Endothelial cell (in vitro differentiated cells): ENCODE measurements at regions not wholly inside any gene's neighbourhood (a gene's known extent, or its start where the extent isn't known, plus 50 kb on each side); places are given as distances from the start of the nearest gene placed in this dataset.

Experiments
- DNase-seq: peaks from one replicate; pipeline ENCODE4 v3.0.0; 2021; ENCODE audit warnings: low spot score
- H3K27ac Mint-ChIP-seq: one replicate; pipeline ENCODE4 v1.8.0; 2021; ENCODE audit warnings: mixed read lengths, inconsistent platforms; ENCODE audit not compliant: unreplicated experiment
- H3K27me3 Mint-ChIP-seq: one replicate; pipeline ENCODE4 v1.8.0; 2021; ENCODE audit warnings: mild to moderate bottlenecking, moderate library complexity, mixed read lengths, inconsistent platforms; ENCODE audit not compliant: unreplicated experiment
- H3K36me3 Mint-ChIP-seq: one replicate; pipeline ENCODE4 v1.8.0; 2021; ENCODE audit warnings: mild to moderate bottlenecking, low read depth, mixed read lengths, inconsistent platforms; ENCODE audit not compliant: unreplicated experiment
- H3K4me1 Mint-ChIP-seq: one replicate; pipeline ENCODE4 v1.8.0; 2021; ENCODE audit warnings: mild to moderate bottlenecking, mixed read lengths, inconsistent platforms; ENCODE audit not compliant: unreplicated experiment
- H3K4me3 Mint-ChIP-seq: one replicate; pipeline ENCODE4 v1.8.0; 2021; ENCODE audit warnings: mild to moderate bottlenecking, mixed read lengths, inconsistent platforms; ENCODE audit not compliant: unreplicated experiment
- H3K9me3 Mint-ChIP-seq: one replicate; pipeline ENCODE4 v1.8.0; 2021; ENCODE audit warnings: mixed read lengths, inconsistent platforms; ENCODE audit not compliant: unreplicated experiment
- CTCF ChIP-seq: fragments of 200-600 bp; sonication (generic); IDR thresholded peaks from one replicate; pipeline ENCODE4 v1.5.0; 2021; ENCODE audit warnings: antibody characterized with exemption; ENCODE audit not compliant: unreplicated experiment

DNA sequence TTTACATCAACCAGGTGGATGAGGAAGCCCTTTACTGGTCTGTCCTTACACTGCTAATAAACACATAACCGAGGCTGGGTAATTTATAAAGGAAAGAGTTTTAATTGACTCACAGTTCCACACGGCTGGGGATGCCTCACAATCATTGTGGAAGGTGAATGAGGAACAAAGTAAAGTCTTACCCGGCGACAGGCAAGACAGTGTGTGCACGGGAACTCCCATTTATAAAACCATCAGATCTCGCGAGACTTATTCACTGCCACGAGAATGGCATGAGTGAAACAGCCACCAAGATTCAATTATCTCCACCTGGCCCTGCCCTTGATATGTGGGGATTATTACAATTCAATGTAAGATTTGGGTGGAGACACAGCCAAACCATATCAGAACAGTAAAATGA is 67.3 kb upstream of the GRAMD2B start:
- Mint-ChIP-seq H3K36me3 (no peaks in the 10 kb centered on the region), H3K4me3 (no peak overlapping the region), H3K9me3 (no peaks in the 10 kb centered on the region), H3K4me1 (peaks cover 4% of the 10 kb centered on the region), H3K27me3 (peaks cover 1% of the 10 kb centered on the region), H3K27ac (no peak overlapping the region)
- TF ChIP-seq CTCF: no peak
- DNase-seq: no peak

DNA sequence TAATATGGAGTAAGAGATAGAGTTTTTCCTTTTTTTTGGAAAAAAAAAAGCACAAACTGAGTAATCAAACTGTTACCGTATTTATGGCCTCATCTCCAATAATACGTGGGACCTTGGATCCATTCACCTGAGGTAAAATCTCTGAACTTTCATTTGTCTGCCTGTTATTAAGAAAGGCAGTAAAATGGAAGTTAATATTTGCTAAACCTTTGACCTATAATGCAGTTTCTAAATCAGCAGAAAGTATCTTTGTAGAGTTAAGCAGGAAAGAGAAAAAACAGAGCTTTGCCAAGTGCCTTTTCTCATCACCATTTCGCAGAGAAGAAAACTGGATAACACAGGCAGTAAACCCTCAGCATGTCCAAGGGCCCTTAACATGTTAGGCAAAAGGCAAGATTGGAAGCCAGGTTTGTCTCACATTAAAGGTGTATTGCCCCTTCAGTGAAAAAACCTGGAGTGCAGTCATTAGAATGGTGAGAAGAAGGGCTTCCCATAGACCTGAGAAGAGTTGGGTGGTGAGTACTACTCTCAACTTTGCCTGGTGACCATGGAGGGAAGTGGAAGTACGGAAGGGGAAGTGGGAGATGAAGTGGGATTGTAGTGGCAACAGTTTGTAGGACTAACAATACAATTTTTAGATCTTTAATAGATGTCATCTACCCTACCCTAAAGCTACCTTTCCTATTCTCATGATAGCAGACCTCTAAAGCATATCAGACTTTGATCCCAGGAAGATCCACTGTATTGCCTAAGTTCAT is 65.4 kb upstream of the GRAMD2B start:
- no peaks in the 10 kb centered on the region for H3K36me3 Mint-ChIP-seq
- no peak for TF ChIP-seq CTCF
- no peak overlapping the region for H3K4me3 Mint-ChIP-seq
- peaks cover 1% of the 10 kb centered on the region for H3K27me3 Mint-ChIP-seq
- no peaks in the 10 kb centered on the region for H3K9me3 Mint-ChIP-seq
- H3K4me1 Mint-ChIP-seq: peaks cover 4% of the 10 kb centered on the region
- no peak overlapping the region for H3K27ac Mint-ChIP-seq
- no peak for DNase-seq

DNA sequence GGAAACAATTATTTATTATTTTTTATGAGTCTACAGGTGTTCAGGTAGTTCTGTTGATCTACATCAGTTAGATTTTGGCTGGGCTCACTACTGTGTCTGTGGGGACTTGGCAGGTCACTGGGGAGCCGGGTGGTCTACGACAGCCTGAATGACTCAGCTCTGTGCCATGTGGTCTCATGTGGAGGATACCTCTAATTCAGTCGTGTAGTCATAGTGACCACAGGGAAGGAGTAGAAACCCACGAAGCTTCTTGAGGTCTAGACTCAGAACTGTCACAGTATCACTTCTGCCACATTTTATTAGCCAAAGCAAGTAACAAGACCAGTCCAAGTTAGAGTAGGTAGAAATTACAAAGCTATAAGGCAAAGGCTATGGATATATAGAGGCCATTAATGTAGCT is 64.7 kb upstream of the GRAMD2B start:
- peaks cover 1% of the 10 kb centered on the region for H3K27me3 Mint-ChIP-seq
- peaks cover 4% of the 10 kb centered on the region for H3K4me1 Mint-ChIP-seq
- TF ChIP-seq CTCF: no peak
- no peaks in the 10 kb centered on the region for H3K36me3 Mint-ChIP-seq
- H3K27ac Mint-ChIP-seq: no peak overlapping the region
- no peak overlapping the region for H3K4me3 Mint-ChIP-seq
- no peaks in the 10 kb centered on the region for H3K9me3 Mint-ChIP-seq
- no peak for DNase-seq

DNA sequence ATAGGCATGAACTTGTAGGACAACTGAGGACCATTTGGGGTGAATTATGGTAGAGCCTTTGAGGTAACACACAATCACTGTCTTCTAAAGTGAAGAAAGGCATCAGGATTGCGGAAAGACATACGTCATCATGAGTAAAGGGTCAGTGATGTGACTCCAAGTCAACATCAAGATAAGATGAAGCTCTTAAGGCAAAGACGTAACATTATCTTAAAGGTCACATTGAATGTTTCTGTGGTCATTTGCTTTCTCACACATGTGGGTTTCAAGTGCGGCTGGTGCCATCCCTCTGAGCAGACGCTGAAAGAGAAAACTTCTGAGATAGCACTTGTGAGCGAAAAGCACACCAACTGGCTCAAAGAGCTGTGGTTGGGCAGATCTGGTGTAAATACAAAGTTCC is 63.3 kb upstream of the GRAMD2B start:
- Mint-ChIP-seq H3K4me3 (no peak overlapping the region), H3K9me3 (no peaks in the 10 kb centered on the region), H3K36me3 (no peaks in the 10 kb centered on the region), H3K27me3 (peaks cover 1% of the 10 kb centered on the region), H3K4me1 (no peaks in the 10 kb centered on the region), H3K27ac (no peak overlapping the region)
- TF ChIP-seq CTCF: no peak
- no peak for DNase-seq

DNA sequence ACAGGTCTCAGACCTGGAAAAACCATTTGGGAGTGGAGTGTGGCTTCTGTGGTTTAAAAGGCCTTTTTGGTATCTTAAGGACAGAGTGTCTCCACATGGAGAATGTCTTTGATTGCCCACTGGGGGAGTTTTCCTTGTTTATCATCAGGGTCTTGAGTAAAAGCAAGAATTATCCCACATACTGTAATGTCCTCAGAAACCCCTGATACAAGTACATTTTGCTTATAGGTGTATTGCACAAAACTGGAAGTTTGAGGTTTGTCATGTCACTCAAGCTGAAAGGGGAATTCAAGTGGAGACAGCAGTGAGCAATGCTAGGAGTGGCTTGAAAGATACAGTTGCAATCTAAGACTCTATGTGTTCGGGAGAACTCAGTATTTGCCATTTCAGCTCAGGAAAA is 62.7 kb upstream of the GRAMD2B start:
- Mint-ChIP-seq H3K27me3 (no peaks in the 10 kb centered on the region), H3K4me1 (no peaks in the 10 kb centered on the region), H3K27ac (no peak overlapping the region), H3K4me3 (no peak overlapping the region), H3K36me3 (no peaks in the 10 kb centered on the region), H3K9me3 (no peaks in the 10 kb centered on the region)
- DNase-seq: no peak
- no peak for TF ChIP-seq CTCF
